ENCODE measurements at regions not wholly inside any gene's neighbourhood (a gene's known extent, or its start where the extent isn't known, plus 50 kb on each side); places are given as distances from the start of the nearest gene placed in this dataset.
A peak's percentile ranks its signal among the peaks of the same experiment; 100 is the strongest.

DNA sequence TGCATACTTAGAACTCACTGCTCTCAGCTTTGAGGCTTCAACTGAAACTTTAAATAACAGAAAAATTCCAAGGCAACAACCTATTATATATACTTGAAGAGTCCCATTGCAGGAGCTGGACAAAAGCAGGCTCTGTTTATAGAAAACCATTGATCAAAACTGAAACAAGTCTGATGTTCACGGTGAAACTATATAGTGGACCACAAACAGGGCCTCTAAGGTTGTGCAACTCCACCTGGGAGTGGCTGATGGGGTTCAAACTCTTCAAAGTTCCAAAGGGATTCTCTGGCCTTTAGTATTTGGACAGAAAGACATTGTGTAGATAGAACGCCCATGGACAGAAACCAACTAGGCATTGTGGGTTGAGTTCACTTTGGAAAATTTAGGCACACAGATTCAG is 140.3 kb downstream of the ZC3H11B start:
- Mint-ChIP-seq H3K4me1 (no peaks in the 10 kb centered on the region), H3K4me3 (no peak overlapping the region), H3K27ac (no peak overlapping the region), H3K9me3 (no peaks in the 10 kb centered on the region), H3K36me3 (ENCODE audit: low read depth) (no peaks in the 10 kb centered on the region), H3K27me3 (ENCODE audit: low read depth) (no peaks in the 10 kb centered on the region)
- TF ChIP-seq, protein P1, sequence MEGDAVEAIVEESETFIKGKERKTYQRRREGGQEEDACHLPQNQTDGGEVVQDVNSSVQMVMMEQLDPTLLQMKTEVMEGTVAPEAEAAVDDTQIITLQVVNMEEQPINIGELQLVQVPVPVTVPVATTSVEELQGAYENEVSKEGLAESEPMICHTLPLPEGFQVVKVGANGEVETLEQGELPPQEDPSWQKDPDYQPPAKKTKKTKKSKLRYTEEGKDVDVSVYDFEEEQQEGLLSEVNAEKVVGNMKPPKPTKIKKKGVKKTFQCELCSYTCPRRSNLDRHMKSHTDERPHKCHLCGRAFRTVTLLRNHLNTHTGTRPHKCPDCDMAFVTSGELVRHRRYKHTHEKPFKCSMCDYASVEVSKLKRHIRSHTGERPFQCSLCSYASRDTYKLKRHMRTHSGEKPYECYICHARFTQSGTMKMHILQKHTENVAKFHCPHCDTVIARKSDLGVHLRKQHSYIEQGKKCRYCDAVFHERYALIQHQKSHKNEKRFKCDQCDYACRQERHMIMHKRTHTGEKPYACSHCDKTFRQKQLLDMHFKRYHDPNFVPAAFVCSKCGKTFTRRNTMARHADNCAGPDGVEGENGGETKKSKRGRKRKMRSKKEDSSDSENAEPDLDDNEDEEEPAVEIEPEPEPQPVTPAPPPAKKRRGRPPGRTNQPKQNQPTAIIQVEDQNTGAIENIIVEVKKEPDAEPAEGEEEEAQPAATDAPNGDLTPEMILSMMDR (IDR thresholded peaks at IDR 0.05; ENCODE audit: unreplicated experiment in 3 of 3), result no peak

DNA sequence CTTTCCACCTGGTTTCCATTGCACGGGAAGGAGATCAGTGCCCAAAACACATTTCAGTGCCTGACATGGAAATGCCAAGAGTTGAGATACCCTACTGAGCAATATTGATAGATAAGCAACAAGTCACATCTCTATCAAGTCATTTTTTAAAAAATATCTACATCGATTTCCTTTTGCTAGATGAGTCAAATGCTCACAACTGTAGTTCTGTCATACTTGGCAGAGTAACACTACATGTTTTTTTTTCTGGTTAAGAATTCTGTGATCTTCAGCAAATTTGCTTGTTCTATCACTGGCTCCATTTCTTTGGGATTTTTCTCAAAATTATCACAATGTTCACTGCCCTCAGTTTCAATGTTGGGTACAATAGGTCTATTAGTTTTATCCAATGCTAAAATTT is 145.4 kb downstream of the ZC3H11B start:
- Mint-ChIP-seq H3K4me1 (no peaks in the 10 kb centered on the region), H3K36me3 (ENCODE audit: low read depth) (no peaks in the 10 kb centered on the region), H3K9me3 (no peaks in the 10 kb centered on the region), H3K27ac (no peak overlapping the region), H3K4me3 (no peak overlapping the region), H3K27me3 (ENCODE audit: low read depth) (no peaks in the 10 kb centered on the region)
- TF ChIP-seq, protein P1 (IDR thresholded peaks at IDR 0.05; ENCODE audit: unreplicated experiment in 3 of 3), result no peak

DNA sequence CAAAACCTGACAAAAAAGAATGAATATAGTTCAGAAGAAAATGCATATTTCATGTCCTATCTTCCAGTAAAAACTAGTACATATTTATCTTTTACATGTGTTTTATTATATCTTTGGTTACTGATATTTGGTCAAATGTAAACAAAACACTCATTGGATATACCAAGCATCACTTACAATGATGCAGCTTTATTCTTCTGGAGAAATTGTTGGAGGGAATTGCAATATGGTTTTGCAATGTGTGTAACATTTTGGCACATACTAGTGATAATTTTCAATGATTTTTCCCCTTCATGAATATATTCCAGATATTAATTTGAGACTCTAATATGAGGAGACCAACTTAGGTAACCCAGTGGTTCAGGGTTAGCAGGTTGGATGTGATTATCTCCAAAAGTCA is 146.1 kb downstream of the ZC3H11B start:
- Mint-ChIP-seq H3K9me3 (no peaks in the 10 kb centered on the region), H3K4me1 (peaks cover 2% of the 10 kb centered on the region), H3K27me3 (ENCODE audit: low read depth) (no peaks in the 10 kb centered on the region), H3K36me3 (ENCODE audit: low read depth) (no peaks in the 10 kb centered on the region), H3K4me3 (no peak overlapping the region), H3K27ac (no peak overlapping the region)
- TF ChIP-seq, protein P1 (IDR thresholded peaks at IDR 0.05; ENCODE audit: unreplicated experiment in 3 of 3), result no peak

DNA sequence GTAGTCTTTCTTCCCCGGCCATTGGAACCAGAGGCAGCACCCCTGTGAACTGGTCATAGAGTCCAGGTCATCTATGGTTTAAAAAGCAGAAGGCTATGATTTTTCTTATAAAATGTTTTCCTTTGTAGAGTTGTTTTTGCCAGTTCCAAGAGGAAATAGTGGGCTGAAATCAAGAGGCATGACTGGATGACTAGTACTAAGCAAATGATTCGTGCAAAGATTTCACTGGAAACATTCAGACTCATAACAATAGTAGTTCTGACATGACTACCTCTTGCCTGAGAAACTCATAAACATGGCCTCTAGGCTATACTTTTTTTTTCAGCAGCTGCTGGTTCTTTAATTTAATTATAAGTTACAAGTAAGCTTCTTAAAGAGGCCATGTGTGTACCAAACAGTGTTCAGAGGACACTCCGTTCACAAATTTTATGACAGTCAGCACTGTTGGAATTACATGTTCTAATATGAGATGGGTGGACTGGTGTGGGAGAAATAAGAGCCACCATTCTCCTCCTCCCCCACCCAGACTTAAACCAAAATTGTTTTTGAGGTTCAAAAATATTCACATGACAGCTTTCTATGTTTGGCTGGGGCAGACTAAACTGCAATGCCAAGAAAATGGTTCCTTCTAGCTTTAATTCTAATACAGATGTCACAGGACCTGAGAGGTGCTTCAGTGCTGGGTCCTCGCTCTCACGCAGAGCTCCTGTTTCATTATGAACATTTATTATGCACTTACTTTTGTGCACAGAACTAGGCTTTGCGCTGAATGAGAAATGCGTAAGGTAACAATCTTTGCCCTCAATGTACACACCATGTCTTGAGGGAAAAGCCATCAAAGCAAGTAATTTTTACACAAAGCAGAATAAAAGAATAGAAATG is 147.5 kb downstream of the ZC3H11B start:
- no peaks in the 10 kb centered on the region for H3K36me3 Mint-ChIP-seq (ENCODE audit: low read depth)
- H3K4me1 Mint-ChIP-seq, result peaks cover 13% of the 10 kb centered on the region
- H3K27me3 Mint-ChIP-seq (ENCODE audit: low read depth), result no peaks in the 10 kb centered on the region
- H3K9me3 Mint-ChIP-seq, result no peaks in the 10 kb centered on the region
- TF ChIP-seq, protein P1 (IDR thresholded peaks at IDR 0.05; ENCODE audit: unreplicated experiment in 3 of 3), result no peak
- H3K27ac Mint-ChIP-seq, result no peak overlapping the region
- H3K4me3 Mint-ChIP-seq, result no peak overlapping the region

GRCh38 chr1:219463636-219464035 is 149.3 kb downstream of the ZC3H11B start:
- TF ChIP-seq, protein P1 (IDR thresholded peaks at IDR 0.05; ENCODE audit: unreplicated experiment in 3 of 3), result no peak
- Mint-ChIP-seq H3K27me3 (ENCODE audit: low read depth) (no peaks in the 10 kb centered on the region), H3K4me1 (peaks cover 26% of the 10 kb centered on the region), H3K9me3 (no peaks in the 10 kb centered on the region), H3K27ac (no peak overlapping the region), H3K4me3 (no peak overlapping the region), H3K36me3 (ENCODE audit: low read depth) (no peaks in the 10 kb centered on the region)

GRCh38 chr1:219461981-219462400 is 150.9 kb downstream of the ZC3H11B start:
- Mint-ChIP-seq H3K27ac (peak overlapping the region; percentile 32 to 73 (median 63)), H3K4me3 (no peak overlapping the region), H3K36me3 (ENCODE audit: low read depth) (no peaks in the 10 kb centered on the region), H3K9me3 (no peaks in the 10 kb centered on the region), H3K4me1 (peaks cover 26% of the 10 kb centered on the region), H3K27me3 (ENCODE audit: low read depth) (no peaks in the 10 kb centered on the region)
- TF ChIP-seq, protein P1 (IDR thresholded peaks at IDR 0.05; ENCODE audit: unreplicated experiment in 3 of 3), result no peak

Data from nephron (organoid).